Progenitor cell of endocrine pancreas (in vitro differentiated cells): ENCODE measurements at regions not wholly inside any gene's neighbourhood (a gene's known extent, or its start where the extent isn't known, plus 50 kb on each side); places are given as distances from the start of the nearest gene placed in this dataset.

Source experiments
- DNase-seq: peaks from one replicate; pipeline ENCODE4 v3.0.0; 2021; ENCODE audit warnings: low spot score; ENCODE audit not compliant: unreplicated experiment
- H3K27ac Mint-ChIP-seq: 2 replicates; pipeline ENCODE4 v1.8.0; 2021; ENCODE audit warnings: mild to moderate bottlenecking, moderate library complexity, mixed read lengths
- H3K27me3 Mint-ChIP-seq: 2 replicates; pipeline ENCODE4 v1.8.0; 2021; ENCODE audit warnings: mixed read lengths
- H3K36me3 Mint-ChIP-seq: 2 replicates; pipeline ENCODE4 v1.8.0; 2022; ENCODE audit warnings: mixed read lengths; ENCODE audit not compliant: insufficient read depth
- H3K4me1 Mint-ChIP-seq: 2 replicates; pipeline ENCODE4 v1.8.0; 2021; ENCODE audit warnings: low read depth, mixed read lengths
- H3K4me3 Mint-ChIP-seq: 2 replicates; pipeline ENCODE4 v1.8.0; 2021; ENCODE audit warnings: low read depth, mild to moderate bottlenecking, moderate library complexity, mixed read lengths
- H3K9me3 Mint-ChIP-seq: 2 replicates; pipeline ENCODE4 v1.8.0; 2021; ENCODE audit warnings: low read depth, mixed read lengths
- CTCF ChIP-seq: fragments of 200-600 bp; sonication (generic); IDR thresholded peaks from one replicate; pipeline ENCODE4 v1.5.0; 2021; ENCODE audit warnings: antibody characterized with exemption, mild to moderate bottlenecking; ENCODE audit not compliant: unreplicated experiment

- peaks cover 1% of the 10 kb centered on the region for H3K36me3 Mint-ChIP-seq
- peaks cover 19% of the 10 kb centered on the region for H3K4me1 Mint-ChIP-seq
- H3K9me3 Mint-ChIP-seq: peaks cover 13% of the 10 kb centered on the region
- no peak for DNase-seq
- H3K27ac Mint-ChIP-seq: no peak overlapping the region
- peak; percentile 11 for TF ChIP-seq CTCF
- H3K4me3 Mint-ChIP-seq: no peak overlapping the region
- peaks cover 12% of the 10 kb centered on the region for H3K27me3 Mint-ChIP-seq
Observed at GRCh38 chr2:18787726-18788125, 198.4 kb upstream of the NT5C1B start.

- no peak for TF ChIP-seq CTCF
- Mint-ChIP-seq H3K4me1 (peaks cover 12% of the 10 kb centered on the region), H3K9me3 (peaks cover 13% of the 10 kb centered on the region), H3K27me3 (peaks cover 15% of the 10 kb centered on the region), H3K27ac (no peak overlapping the region), H3K4me3 (no peak overlapping the region), H3K36me3 (peaks cover 1% of the 10 kb centered on the region)
- DNase-seq: no peak
Observed at GRCh38 chr2:18784245-18784644, 194.9 kb upstream of the NT5C1B start.

GRCh38 chr2:18781541-18782280 is 192.3 kb upstream of the NT5C1B start:
- TF ChIP-seq CTCF: no peak
- H3K4me1 Mint-ChIP-seq: peaks cover 14% of the 10 kb centered on the region
- peaks cover 9% of the 10 kb centered on the region for H3K27me3 Mint-ChIP-seq
- peaks cover 1% of the 10 kb centered on the region for H3K36me3 Mint-ChIP-seq
- no peak overlapping the region for H3K4me3 Mint-ChIP-seq
- H3K27ac Mint-ChIP-seq: no peak overlapping the region
- H3K9me3 Mint-ChIP-seq: peaks cover 13% of the 10 kb centered on the region
- DNase-seq: no peak

- Mint-ChIP-seq H3K36me3 (no peaks in the 10 kb centered on the region), H3K27me3 (peaks cover 4% of the 10 kb centered on the region), H3K9me3 (no peaks in the 10 kb centered on the region), H3K4me3 (no peak overlapping the region), H3K4me1 (peaks cover 18% of the 10 kb centered on the region), H3K27ac (no peak overlapping the region)
- DNase-seq: no peak
- no peak for TF ChIP-seq CTCF
Observed at GRCh38 chr2:18777250-18777812, 188.0 kb upstream of the NT5C1B start.

GRCh38 chr2:18771212-18771611 is 181.8 kb upstream of the NT5C1B start:
- Mint-ChIP-seq H3K9me3 (peaks cover 15% of the 10 kb centered on the region), H3K4me1 (no peaks in the 10 kb centered on the region), H3K4me3 (no peak overlapping the region), H3K27me3 (no peaks in the 10 kb centered on the region), H3K27ac (no peak overlapping the region), H3K36me3 (peaks cover 5% of the 10 kb centered on the region)
- no peak for TF ChIP-seq CTCF
- DNase-seq: no peak
